Activated T-cell treated with anti-CD3 and anti-CD28 coated beads, Interleukin-2, amount 50 U/mL, for 24 hours (primary cell): ENCODE measurements at regions not wholly inside any gene's neighbourhood (a gene's known extent, or its start where the extent isn't known, plus 50 kb on each side); places are given as distances from the start of the nearest gene placed in this dataset.

Source experiments
- DNase-seq: peaks from one replicate; pipeline ENCODE4 v3.0.0-alpha.2; 2020
- H3K27ac Mint-ChIP-seq: 2 replicates; pipeline ENCODE4 v1.8.0; 2020; ENCODE audit warnings: mild to moderate bottlenecking, mixed read lengths
- H3K27me3 Mint-ChIP-seq: 2 replicates; pipeline ENCODE4 v1.8.0; 2020; ENCODE audit warnings: mixed read lengths
- H3K36me3 Mint-ChIP-seq: 2 replicates; pipeline ENCODE4 v1.8.0; 2020; ENCODE audit warnings: low read depth, mixed read lengths
- H3K4me1 Mint-ChIP-seq: 2 replicates; pipeline ENCODE4 v1.8.0; 2020; ENCODE audit warnings: low read depth, mixed read lengths
- H3K4me3 Mint-ChIP-seq: 2 replicates; pipeline ENCODE4 v1.8.0; 2020; ENCODE audit warnings: mild to moderate bottlenecking, moderate library complexity, mixed read lengths
- H3K9me3 Mint-ChIP-seq: 2 replicates; pipeline ENCODE4 v1.8.0; 2020; ENCODE audit warnings: mixed read lengths

DNA sequence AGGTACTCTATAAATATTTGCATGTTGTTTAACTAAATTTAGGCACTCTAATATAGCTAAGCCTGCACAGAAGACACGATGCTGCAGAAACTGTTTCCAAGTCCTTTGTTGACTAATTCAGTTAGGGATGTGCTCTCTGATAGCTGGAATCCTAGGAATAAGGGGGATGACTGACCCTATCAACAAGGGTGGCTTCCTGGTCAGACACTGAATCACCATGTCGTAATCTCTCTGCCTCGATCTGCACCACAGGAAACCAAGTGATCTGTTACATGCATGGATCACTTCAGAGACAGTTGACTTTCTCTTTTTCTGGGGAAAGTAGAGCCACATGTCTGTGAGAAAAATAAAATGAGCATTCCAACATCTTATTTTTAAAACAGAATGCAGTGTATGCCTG is 169.1 kb downstream of the GUCY2F start:
- H3K27me3 Mint-ChIP-seq, result peaks cover 24% of the 10 kb centered on the region

DNA sequence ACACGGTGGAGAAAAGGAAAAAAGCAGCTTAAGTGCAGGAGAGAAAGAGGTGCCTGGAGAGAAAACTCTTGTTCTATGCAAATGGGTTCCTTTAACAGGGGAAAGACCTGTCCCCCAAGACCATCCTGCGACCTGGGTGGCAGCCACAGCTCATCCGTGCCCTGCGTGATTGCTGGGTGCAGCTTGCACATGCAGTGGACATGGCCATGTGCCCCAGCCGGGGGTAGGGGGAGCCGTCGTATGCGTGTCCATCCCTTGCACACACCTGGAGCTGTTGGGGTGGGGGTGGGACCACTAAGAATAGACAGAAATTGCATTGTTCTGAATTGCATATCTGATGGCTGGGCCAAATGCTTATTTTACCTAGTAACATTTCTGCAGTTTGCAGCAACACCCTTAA is 171.9 kb downstream of the GUCY2F start:
- H3K4me1 Mint-ChIP-seq, result no peaks in the 10 kb centered on the region
- peaks cover 27% of the 10 kb centered on the region for H3K27me3 Mint-ChIP-seq
- no peak for DNase-seq

More for the DNA sequence above, 169.1 kb downstream of the GUCY2F start:
- Mint-ChIP-seq H3K9me3 (peaks cover 3% of the 10 kb centered on the region), H3K27ac (no peak overlapping the region), H3K4me3 (no peak overlapping the region), H3K4me1 (no peaks in the 10 kb centered on the region), H3K36me3 (no peaks in the 10 kb centered on the region)
- no peak for DNase-seq

DNA sequence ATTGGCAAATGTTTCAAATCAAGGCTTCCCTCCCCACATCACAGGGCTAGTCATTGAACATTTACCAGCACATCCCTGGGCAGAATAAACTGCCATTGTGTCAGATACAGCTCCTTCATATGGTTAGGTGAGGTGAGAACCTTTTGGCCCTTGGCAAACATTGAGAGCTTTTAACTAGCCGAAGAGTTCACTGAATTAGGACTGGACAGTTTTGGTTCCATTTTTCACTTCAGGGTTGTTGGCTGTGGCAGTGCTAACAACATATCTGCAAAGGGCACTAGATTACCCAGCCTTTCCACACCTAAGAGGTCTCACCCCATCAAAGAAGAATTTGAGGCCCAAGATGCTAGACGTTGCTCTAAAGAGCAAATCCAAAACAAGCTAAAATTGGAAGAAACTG is 180.7 kb downstream of the GUCY2F start:
- H3K27me3 Mint-ChIP-seq, result peaks cover 28% of the 10 kb centered on the region
- H3K27ac Mint-ChIP-seq, result no peak overlapping the region
- no peak for DNase-seq
- H3K36me3 Mint-ChIP-seq, result no peaks in the 10 kb centered on the region
- H3K4me1 Mint-ChIP-seq, result no peaks in the 10 kb centered on the region
- no peak overlapping the region for H3K4me3 Mint-ChIP-seq
- no peaks in the 10 kb centered on the region for H3K9me3 Mint-ChIP-seq

More for the DNA sequence above, 171.9 kb downstream of the GUCY2F start:
- no peaks in the 10 kb centered on the region for H3K36me3 Mint-ChIP-seq
- no peak overlapping the region for H3K27ac Mint-ChIP-seq
- no peak overlapping the region for H3K4me3 Mint-ChIP-seq
- H3K9me3 Mint-ChIP-seq, result no peaks in the 10 kb centered on the region

DNA sequence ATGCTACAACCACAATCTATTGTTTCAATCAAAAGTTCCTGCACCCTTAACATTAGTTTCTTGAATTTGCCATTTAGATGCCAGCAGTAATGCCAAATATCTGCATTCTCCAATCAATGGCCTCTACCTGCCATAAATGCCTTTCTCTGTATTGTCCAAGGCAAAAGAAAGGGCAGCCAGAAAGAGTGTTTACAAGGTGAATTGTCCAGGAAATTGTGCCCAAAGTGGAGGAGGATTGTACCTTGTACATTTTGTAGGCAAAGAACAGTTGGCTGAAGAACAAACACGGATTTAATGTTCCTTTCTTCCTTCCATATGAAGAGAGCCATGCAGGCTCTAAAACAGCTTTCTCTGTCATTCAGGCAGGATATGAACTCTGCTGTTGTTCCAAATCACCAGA is 181.5 kb downstream of the GUCY2F start:
- no peak for DNase-seq
- Mint-ChIP-seq H3K9me3 (no peaks in the 10 kb centered on the region), H3K4me1 (no peaks in the 10 kb centered on the region), H3K27ac (no peak overlapping the region), H3K27me3 (peaks cover 31% of the 10 kb centered on the region), H3K4me3 (no peak overlapping the region), H3K36me3 (no peaks in the 10 kb centered on the region)

DNA sequence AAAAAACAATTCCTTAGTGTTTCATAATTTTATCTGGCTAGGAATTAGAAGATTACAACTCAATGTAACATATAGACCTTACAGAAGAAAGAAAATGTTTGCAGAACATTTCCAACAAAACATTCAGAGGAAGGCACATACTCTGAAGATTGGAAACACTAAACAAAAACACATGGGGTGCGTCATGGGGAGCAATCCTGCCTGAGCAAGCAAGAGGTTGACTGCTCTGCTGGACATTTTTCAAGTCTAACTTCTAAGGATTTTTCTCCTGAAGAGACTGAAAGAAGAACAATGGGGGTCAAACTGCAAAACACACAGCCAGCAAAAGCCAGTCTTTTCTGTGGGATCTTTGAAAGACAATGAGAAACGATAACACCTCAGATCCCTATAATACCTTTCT is 182.8 kb downstream of the GUCY2F start:
- H3K27me3 Mint-ChIP-seq, result peaks cover 36% of the 10 kb centered on the region
- no peak overlapping the region for H3K27ac Mint-ChIP-seq
- no peaks in the 10 kb centered on the region for H3K9me3 Mint-ChIP-seq
- H3K4me1 Mint-ChIP-seq, result no peaks in the 10 kb centered on the region
- no peak for DNase-seq
- no peaks in the 10 kb centered on the region for H3K36me3 Mint-ChIP-seq
- no peak overlapping the region for H3K4me3 Mint-ChIP-seq

DNA sequence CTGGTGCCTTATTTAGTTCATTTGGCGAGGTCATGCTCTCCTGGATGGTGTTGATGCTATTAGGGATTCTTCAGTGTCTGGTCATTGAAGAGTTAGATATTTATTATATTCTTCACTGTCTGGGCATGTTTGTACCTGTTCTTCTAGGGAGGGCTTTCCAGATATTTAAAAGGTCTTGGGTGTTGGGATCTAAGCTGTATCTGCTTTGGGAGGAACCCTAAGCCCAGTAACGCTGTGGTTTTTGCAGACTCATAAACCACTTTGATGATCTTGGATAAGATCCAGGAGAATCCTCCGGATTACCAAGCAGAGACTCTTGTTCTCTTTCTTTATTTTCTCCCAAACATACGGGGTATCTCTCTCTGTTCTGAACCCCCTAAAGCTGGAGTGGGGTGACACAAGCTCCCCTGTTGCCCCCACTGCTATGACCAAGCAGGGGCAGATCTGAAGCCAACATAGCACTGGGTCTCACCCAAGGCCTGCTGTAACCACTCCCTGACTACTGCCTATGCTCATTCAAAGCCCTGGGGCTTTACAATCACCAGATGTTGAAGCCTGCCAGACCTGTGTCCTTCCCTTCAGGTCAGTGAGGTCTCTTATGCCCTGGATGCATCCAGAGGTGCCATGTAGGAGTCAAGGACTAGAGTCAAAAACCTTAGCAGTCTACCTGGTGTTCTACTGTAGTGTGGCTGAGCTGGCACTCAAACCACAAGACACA is 187.6 kb downstream of the GUCY2F start:
- no peak overlapping the region for H3K4me3 Mint-ChIP-seq
- peaks cover 42% of the 10 kb centered on the region for H3K27me3 Mint-ChIP-seq
- no peaks in the 10 kb centered on the region for H3K36me3 Mint-ChIP-seq
- no peaks in the 10 kb centered on the region for H3K4me1 Mint-ChIP-seq
- H3K9me3 Mint-ChIP-seq, result no peaks in the 10 kb centered on the region
- DNase-seq, result no peak
- no peak overlapping the region for H3K27ac Mint-ChIP-seq

DNA sequence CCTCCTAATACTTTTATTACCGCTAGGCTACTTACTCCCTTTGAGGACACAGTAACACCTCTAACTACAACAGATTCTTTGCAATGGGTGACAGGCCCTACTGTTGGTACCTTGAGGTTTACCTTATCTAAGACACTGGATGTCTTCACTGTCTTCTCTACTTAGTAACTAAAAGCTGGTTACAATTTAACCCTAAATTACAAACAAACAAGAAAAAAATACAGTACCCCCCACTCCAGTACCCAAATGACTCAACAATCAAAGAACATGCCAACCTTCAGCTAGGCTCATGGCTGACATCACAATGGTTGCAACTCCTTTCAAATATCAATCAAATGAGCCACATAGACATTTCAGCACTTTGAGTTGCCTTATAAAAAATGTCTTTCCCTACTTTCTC is 198.0 kb downstream of the GUCY2F start:
- Mint-ChIP-seq H3K4me1 (no peaks in the 10 kb centered on the region), H3K27ac (no peak overlapping the region), H3K9me3 (no peaks in the 10 kb centered on the region), H3K4me3 (no peak overlapping the region), H3K36me3 (no peaks in the 10 kb centered on the region), H3K27me3 (peaks cover 23% of the 10 kb centered on the region)
- DNase-seq, result no peak

DNA sequence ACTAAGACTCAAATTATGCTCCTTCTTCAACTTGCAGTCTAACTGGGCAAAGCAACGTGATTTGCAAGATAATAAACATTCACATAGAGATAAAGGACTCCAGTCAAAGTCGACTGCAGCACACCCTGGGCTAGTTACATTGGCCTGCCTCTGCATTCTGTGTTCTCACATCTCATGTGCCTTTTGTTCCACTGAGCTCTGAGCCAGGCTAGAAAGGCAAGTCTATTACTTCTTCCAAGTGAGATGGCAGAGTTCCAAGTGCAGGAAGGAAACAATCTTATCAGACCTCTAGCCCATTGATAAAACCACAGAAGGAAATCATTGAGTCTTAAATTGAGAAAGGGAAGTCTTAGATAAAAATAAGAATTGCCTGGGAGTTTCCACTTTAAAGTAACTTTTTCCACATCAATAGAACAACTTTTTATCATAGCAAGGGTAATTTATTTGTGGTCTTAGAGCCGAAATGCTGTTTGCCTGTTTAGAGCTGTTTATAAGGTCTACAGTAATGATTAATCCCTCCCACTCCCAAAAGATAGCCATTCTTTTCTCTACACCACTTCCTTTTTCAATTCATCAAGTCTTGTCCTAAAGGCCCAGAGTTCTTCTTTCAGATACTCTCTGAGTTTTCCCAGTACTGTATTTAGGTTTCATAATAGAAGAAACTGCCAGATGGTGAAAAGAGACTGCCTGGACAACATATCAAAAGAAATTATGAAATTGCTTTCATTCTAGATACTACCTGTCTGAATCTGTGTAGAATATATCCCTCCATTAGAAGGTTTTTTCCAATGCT is 200.2 kb downstream of the GUCY2F start:
- Mint-ChIP-seq H3K27ac (no peak overlapping the region), H3K4me3 (no peak overlapping the region), H3K27me3 (peaks cover 30% of the 10 kb centered on the region), H3K36me3 (no peaks in the 10 kb centered on the region), H3K9me3 (no peaks in the 10 kb centered on the region), H3K4me1 (no peaks in the 10 kb centered on the region)
- DNase-seq, result no peak

DNA sequence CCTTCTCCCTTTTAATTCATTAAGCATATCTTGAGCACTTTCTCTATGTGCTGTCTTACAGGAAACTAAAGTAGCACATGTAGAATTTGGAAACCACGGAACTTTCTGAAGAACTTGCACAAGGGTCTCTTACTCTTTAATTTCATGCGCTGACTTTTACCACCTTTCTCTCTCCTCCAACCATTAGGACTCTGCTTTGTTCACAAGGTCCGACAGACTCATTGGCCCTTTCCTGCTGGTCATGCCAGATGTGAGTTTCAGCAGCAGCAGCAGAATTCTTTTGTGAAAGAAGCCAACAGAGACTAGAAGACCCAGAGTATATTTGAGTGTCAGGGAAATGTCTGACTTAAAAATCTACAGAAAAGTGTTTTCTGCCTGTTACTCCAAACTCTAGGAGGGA is 207.1 kb downstream of the GUCY2F start:
- no peak overlapping the region for H3K27ac Mint-ChIP-seq
- H3K4me1 Mint-ChIP-seq, result peaks cover 6% of the 10 kb centered on the region
- no peaks in the 10 kb centered on the region for H3K36me3 Mint-ChIP-seq
- H3K4me3 Mint-ChIP-seq, result no peak overlapping the region
- no peak for DNase-seq
- peaks cover 42% of the 10 kb centered on the region for H3K27me3 Mint-ChIP-seq
- H3K9me3 Mint-ChIP-seq, result no peaks in the 10 kb centered on the region

DNA sequence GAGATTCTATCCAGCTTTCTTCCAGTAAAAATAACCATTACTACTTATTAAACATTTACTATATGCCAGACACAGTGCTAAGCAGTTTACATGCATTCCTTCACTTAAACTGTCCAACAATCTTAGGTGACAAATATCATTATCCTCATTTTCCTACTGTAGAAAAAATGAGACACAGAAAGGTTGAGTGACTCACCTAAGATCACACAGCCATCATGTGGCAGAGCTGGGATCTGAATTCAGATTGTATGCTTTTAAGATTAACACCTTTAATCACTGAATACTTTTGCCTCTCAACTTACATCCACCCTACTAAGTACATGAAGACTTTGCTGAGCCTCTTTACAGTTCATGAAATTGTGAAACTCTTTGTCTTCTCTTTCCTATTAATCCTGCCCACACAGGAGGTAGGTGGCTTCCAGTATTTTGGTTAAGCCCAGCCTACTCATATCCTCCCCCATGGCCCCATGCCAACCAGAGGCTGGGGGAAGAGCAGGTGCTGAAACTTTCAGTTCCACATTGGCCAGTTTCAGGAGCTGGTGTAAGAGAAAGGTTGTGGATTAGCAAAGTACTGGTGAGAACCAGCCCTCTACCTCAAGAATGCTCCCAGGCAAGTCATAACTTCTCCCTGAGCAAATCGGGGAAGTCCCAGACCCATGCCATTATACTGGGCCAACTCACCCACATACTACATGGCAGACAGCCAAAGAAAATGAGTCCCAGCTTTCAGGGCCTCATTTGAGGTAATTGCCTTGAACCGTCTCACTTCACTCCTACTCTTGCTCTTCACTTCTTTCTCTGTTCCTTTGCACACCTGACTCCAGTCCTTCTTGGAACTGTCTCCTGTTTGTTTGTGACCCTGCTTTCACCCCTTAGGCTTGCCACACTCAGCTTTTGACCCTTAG is 211.1 kb downstream of the GUCY2F start:
- H3K9me3 Mint-ChIP-seq, result no peaks in the 10 kb centered on the region
- H3K27ac Mint-ChIP-seq, result peak overlapping the region; percentile 79
- no peaks in the 10 kb centered on the region for H3K36me3 Mint-ChIP-seq
- DNase-seq, result peak; percentile 53
- peaks cover 6% of the 10 kb centered on the region for H3K4me1 Mint-ChIP-seq
- peaks cover 45% of the 10 kb centered on the region for H3K27me3 Mint-ChIP-seq
- no peak overlapping the region for H3K4me3 Mint-ChIP-seq

DNA sequence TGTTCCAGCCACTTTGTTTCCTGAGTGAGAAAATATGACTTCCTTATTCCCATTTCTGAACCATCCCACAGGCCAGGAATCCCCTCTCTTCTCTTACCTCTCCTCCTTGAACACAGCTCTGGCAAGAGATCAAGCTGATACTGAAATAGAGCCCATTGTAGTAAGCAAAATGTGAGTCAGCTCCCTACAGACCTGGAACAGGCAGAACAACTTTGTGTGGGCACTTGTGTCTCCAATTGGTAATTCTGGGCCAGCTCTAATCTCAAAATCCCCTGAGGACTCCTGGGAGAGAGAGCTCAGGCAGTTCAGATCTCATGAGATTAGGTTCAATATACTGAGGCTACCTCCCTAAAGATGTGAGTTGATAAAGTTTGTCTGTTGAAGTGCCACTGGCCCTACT is 213.5 kb downstream of the GUCY2F start:
- Mint-ChIP-seq H3K36me3 (no peaks in the 10 kb centered on the region), H3K9me3 (peaks cover 2% of the 10 kb centered on the region), H3K4me3 (no peak overlapping the region), H3K27me3 (peaks cover 53% of the 10 kb centered on the region), H3K4me1 (peaks cover 6% of the 10 kb centered on the region), H3K27ac (no peak overlapping the region)
- no peak for DNase-seq

DNA sequence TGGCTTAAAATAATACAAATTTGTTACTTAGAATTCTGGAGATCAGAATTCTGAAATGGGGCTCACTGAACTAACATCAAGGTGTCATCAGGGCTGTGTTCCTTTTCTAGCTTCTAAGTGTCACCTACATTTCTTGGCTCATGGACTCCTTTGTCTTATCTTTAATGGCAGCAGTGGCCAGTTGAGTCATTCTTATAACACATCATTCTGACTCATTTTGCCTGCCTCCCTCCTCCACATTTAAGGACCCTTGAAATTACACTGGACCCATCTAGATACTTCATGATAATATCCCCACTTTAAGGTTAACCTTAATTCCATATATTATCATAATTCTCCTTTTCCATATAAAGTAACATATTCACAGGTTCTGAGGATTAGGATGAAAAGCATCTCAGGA is 215.9 kb downstream of the GUCY2F start:
- peaks cover 3% of the 10 kb centered on the region for H3K4me1 Mint-ChIP-seq
- no peaks in the 10 kb centered on the region for H3K36me3 Mint-ChIP-seq
- no peak for DNase-seq
- peaks cover 44% of the 10 kb centered on the region for H3K27me3 Mint-ChIP-seq
- no peak overlapping the region for H3K4me3 Mint-ChIP-seq
- peaks cover 2% of the 10 kb centered on the region for H3K9me3 Mint-ChIP-seq
- H3K27ac Mint-ChIP-seq, result no peak overlapping the region

DNA sequence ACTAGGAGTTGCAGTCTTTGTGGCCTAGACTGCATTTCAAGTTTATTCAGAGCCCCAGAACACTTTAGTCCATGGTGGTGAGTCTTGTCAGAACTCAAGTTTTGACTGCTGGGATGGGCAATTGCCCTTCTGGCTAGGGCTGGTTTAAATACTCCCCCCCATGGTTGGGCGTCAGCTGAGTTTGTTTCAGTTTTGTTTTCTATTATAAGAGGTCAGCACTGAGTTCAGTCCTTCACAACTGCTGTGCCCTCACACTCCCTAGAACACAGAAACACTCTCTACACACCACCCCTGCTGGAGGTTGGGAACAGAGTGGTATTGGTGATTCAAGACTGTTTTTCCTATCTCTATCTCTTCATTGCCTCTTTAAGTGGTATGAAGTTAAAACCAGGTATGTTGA is 217.0 kb downstream of the GUCY2F start:
- DNase-seq, result no peak
- Mint-ChIP-seq H3K27me3 (peaks cover 40% of the 10 kb centered on the region), H3K9me3 (peaks cover 2% of the 10 kb centered on the region)

DNA sequence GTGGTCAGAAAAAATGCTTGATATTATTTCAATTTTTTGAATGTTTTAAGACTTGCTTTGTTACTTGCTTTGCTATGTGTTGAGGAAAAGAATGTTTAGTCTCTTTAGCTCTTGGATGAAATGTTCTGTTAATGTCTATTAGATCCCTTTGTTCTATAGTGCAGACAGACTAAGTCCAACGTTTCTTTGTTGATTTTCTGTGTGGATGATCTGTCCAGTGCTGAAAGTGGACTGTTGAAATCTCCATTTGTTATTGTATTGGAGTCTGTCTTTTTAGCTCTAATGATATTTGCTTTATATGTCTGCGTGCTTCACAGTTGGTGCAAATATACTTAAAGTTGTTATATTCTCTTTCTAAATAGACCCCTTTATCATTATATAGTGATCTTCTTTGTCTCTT is 220.6 kb downstream of the GUCY2F start:
- no peaks in the 10 kb centered on the region for H3K4me1 Mint-ChIP-seq
- H3K9me3 Mint-ChIP-seq, result peaks cover 4% of the 10 kb centered on the region
- H3K27ac Mint-ChIP-seq, result no peak overlapping the region
- H3K27me3 Mint-ChIP-seq, result peaks cover 41% of the 10 kb centered on the region
- H3K36me3 Mint-ChIP-seq, result no peaks in the 10 kb centered on the region
- no peak overlapping the region for H3K4me3 Mint-ChIP-seq
- DNase-seq, result no peak

More for the DNA sequence above, 217.0 kb downstream of the GUCY2F start:
- no peak overlapping the region for H3K4me3 Mint-ChIP-seq
- H3K4me1 Mint-ChIP-seq, result no peaks in the 10 kb centered on the region
- H3K36me3 Mint-ChIP-seq, result no peaks in the 10 kb centered on the region
- H3K27ac Mint-ChIP-seq, result no peak overlapping the region
